ENCODE measurements at regions not wholly inside any gene's neighbourhood (a gene's known extent, or its start where the extent isn't known, plus 50 kb on each side); places are given as distances from the start of the nearest gene placed in this dataset.

- no peak for DNase-seq (ENCODE audit: low read depth)
- no peak overlapping the region for H3K4me3 ChIP-seq (ENCODE audit: low read length)
- TF ChIP-seq CTCF (conservative IDR thresholded peaks at IDR 0.05; ENCODE audit: low read length) = no peak
These were observed 131.5 kb upstream of the ALCAM start for GRCh38 chr3:105235221-105235620.

- DNase-seq (ENCODE audit: low read depth) = no peak
- no peak overlapping the region for H3K4me3 ChIP-seq (ENCODE audit: low read length)
- no peak for TF ChIP-seq CTCF (conservative IDR thresholded peaks at IDR 0.05; ENCODE audit: low read length)
These were observed 130.9 kb upstream of the ALCAM start for GRCh38 chr3:105235785-105236184.

DNA sequence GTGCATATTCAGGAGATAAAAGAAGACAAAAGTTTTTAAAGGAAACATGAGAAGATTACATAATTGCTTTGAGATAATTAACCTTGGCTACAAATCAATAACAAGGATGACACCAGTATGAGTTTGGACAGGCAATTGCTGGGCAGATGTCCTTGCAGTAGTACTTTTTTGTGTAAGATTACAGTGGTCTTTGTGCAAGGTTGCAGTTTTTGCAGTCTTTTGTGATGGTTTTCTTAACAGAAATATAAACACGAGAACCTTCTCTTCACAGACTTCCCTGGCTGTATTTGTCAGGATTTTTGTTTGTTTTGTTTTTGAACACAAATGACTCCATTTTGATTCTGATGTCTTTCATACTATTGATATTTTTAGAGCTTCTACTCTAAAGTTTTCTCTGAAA lies 128.3 kb upstream of the ALCAM start:
- H3K4me3 ChIP-seq (ENCODE audit: low read length) = no peak overlapping the region
- no peak for TF ChIP-seq CTCF (conservative IDR thresholded peaks at IDR 0.05; ENCODE audit: low read length)
- no peak for DNase-seq (ENCODE audit: low read depth)

- TF ChIP-seq CTCF (conservative IDR thresholded peaks at IDR 0.05; ENCODE audit: low read length) = no peak
- no peak overlapping the region for H3K4me3 ChIP-seq (ENCODE audit: low read length)
- no peak for DNase-seq (ENCODE audit: low read depth)
These were observed 123.6 kb upstream of the ALCAM start for GRCh38 chr3:105243076-105243475.

DNA sequence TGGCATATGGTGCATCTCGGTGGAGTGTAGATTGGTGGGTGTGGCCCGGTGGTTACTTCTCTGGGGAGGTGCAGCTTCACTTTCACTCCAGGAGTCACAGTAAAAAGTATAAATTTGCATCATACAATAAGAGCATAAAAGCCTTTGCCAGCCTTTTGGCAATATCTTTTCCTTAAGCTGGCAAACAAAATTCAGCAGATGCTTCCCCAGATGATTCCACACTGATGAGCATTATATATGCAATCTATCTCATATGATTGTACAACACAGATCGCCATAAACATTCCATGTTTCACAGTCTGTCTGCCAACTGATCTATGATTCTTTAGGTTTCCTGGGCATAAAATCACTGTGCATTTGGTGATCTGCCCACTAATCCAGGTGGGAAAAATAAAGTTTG lies 120.2 kb upstream of the ALCAM start:
- TF ChIP-seq CTCF (conservative IDR thresholded peaks at IDR 0.05; ENCODE audit: low read length) = no peak
- no peak overlapping the region for H3K4me3 ChIP-seq (ENCODE audit: low read length)
- DNase-seq (ENCODE audit: low read depth) = no peak

DNA sequence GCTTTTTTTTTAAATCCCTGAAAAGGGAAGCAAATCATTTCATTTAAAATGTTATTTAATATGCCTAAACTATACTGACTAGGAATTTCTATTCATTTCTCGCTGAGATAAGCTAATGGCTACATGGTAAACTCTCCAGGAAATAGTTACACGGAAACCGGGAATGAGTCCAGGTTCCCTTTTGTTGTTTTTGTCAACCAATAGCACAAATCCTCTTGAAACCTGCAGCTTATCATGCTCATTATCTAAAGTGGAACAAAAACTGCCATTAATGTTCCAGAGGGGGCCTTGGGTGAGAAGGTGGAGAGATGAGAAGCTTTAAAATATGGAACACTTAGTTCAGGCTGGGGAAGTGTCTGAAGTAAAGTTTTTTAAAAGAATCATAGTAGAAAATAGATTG lies 113.5 kb upstream of the ALCAM start:
- no peak overlapping the region for H3K4me3 ChIP-seq (ENCODE audit: low read length)
- no peak for TF ChIP-seq CTCF (conservative IDR thresholded peaks at IDR 0.05; ENCODE audit: low read length)

DNA sequence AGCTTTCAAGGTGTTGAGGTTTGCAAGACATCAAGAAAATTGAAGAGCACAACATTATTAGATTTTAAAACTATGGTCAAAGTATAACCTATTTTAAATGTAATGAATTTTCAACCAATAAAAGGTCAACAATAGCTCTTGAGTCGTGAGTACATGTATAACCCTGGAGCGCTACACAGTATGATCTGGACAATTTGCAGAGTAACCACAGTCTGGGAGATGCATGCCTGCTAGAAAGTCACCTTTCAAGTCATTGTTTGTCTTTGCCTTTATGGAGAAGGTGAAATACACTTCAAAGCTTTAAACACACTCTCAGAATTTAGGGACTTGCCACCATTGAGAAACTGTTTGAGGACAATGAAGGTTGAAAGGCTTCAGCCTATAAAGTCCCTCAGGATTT lies 112.6 kb upstream of the ALCAM start:
- H3K4me3 ChIP-seq (ENCODE audit: low read length) = no peak overlapping the region
- DNase-seq (ENCODE audit: low read depth) = no peak
- TF ChIP-seq CTCF (conservative IDR thresholded peaks at IDR 0.05; ENCODE audit: low read length) = no peak

More for the DNA sequence above, 113.5 kb upstream of the ALCAM start:
- no peak for DNase-seq (ENCODE audit: low read depth)
